AG04449 (cell line): ENCODE measurements at regions not wholly inside any gene's neighbourhood (a gene's known extent, or its start where the extent isn't known, plus 50 kb on each side); places are given as distances from the start of the nearest gene placed in this dataset.

Source experiments
- CTCF ChIA-PET: fragments of 350-600 bp; formaldehyde crosslinking; extraction: SDS; loops from one replicate; lab custom pipeline; 2021; ENCODE audit warnings: antibody characterized with exemption; lab: Yijun Ruan, JAX
- POLR2A ChIA-PET: fragments of 400-600, 350-600 bp; formaldehyde crosslinking; extraction: SDS; loops from one replicate; lab custom pipeline; 2020; ENCODE audit warnings: antibody characterized with exemption, inconsistent platforms; lab: Yijun Ruan, JAX
- DNase-seq: peaks from one replicate; pipeline ENCODE4 v3.0.0-alpha.2; 2010; ENCODE audit warnings: low read depth, low spot score
- H3K4me3 ChIP-seq: 2 replicates; pipeline ENCODE4 v1.5.1; 2011; ENCODE audit warnings: low read depth, mild to moderate bottlenecking, control low read depth, low read length
- CTCF ChIP-seq: IDR thresholded peaks from one replicate; pipeline ENCODE4 v1.5.1; 2011; ENCODE audit warnings: mild to moderate bottlenecking, moderate library complexity, low read length, control low read depth, inconsistent platforms; ENCODE audit not compliant: insufficient read depth; ENCODE audit errors: missing control alignments

- ChIA-PET POLR2A (interaction anchor here (0.9 kb wide), 1 partner anchor 17 kb away, joined by 3 read pairs; no protein-coding TSS in a partner anchor), CTCF (interaction anchor here (1.4 to 1.5 kb wide), 3 partner anchors 10 to 186 kb away, joined by 3 to 7 read pairs (median 3); no protein-coding TSS in a partner anchor)
- H3K4me3 ChIP-seq = no peak overlapping the region
- DNase-seq = no peak
- no peak for TF ChIP-seq CTCF
Observed at GRCh38 chr1:115409094-115410015, 71.3 kb upstream of the NGF start.

- no peak for DNase-seq
- CTCF ChIA-PET = no interaction called here
- POLR2A ChIA-PET = no interaction called here
Observed at GRCh38 chr1:115408533-115408932, 70.5 kb upstream of the NGF start.

GRCh38 chr1:115404911-115405310 lies 66.9 kb upstream of the NGF start:
- ChIA-PET CTCF (no interaction called here), POLR2A (no interaction called here)
- no peak for TF ChIP-seq CTCF
- no peak for DNase-seq
- H3K4me3 ChIP-seq = no peak overlapping the region

More at GRCh38 chr1:115408533-115408932, 70.5 kb upstream of the NGF start:
- H3K4me3 ChIP-seq = no peak overlapping the region
- no peak for TF ChIP-seq CTCF

GRCh38 chr1:115402753-115403184 lies 64.7 kb upstream of the NGF start:
- H3K4me3 ChIP-seq = no peak overlapping the region
- CTCF ChIA-PET = interaction anchor here (0.5 to 1.1 kb wide), 3 partner anchors 12 to 423 kb away, joined by 3 read pairs; no protein-coding TSS in a partner anchor
- DNase-seq = no peak
- no peak for TF ChIP-seq CTCF
- POLR2A ChIA-PET = no interaction called here

- ChIA-PET POLR2A (no interaction called here), CTCF (interaction anchor here (1.0 kb wide), 1 partner anchor 11 kb away, joined by 3 read pairs; no protein-coding TSS in a partner anchor)
- no peak overlapping the region for H3K4me3 ChIP-seq
- no peak for TF ChIP-seq CTCF
- DNase-seq = no peak
Observed at GRCh38 chr1:115401676-115402075, 63.6 kb upstream of the NGF start.

- CTCF ChIA-PET = no interaction called here
- POLR2A ChIA-PET = no interaction called here
- no peak for DNase-seq
- TF ChIP-seq CTCF = no peak
- H3K4me3 ChIP-seq = no peak overlapping the region
Observed at GRCh38 chr1:115400891-115401290, 62.8 kb upstream of the NGF start.
